ENCODE measurements at regions not wholly inside any gene's neighbourhood (a gene's known extent, or its start where the extent isn't known, plus 50 kb on each side); places are given as distances from the start of the nearest gene placed in this dataset.

- H3K27me3 Mint-ChIP-seq (ENCODE audit: unreplicated experiment) = no peaks in the 10 kb centered on the region
These were observed 145.1 kb upstream of the TRPC7 start for GRCh38 chr5:136510481-136510880.

DNA sequence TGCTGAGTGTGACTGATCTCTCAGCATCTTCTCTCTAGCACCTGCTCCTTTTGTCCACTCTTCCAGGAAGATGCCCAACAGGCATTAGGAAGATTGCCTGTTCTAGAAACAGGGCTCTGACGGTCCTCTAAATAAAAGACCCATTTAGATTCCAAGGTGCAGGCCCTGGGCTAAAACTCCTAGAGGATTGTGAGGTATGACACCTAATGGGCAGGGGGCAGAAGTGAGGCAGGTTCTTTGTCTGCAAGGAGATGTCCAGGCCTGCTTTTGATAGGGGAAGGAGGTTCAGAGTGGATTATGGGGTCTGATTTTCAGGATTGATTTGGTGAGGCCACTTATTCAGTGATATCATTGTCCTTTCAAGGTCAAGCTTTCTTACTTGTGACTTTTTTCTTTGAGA lies 140.8 kb upstream of the TRPC7 start:
- Mint-ChIP-seq H3K4me3 (ENCODE audit: unreplicated experiment) (no peak overlapping the region), H3K27me3 (ENCODE audit: unreplicated experiment) (no peaks in the 10 kb centered on the region), H3K4me1 (ENCODE audit: unreplicated experiment) (peaks cover 11% of the 10 kb centered on the region), H3K27ac (ENCODE audit: unreplicated experiment) (no peak overlapping the region), H3K36me3 (ENCODE audit: low read depth, unreplicated experiment) (no peaks in the 10 kb centered on the region), H3K9me3 (ENCODE audit: unreplicated experiment) (no peaks in the 10 kb centered on the region)
- no peak for TF ChIP-seq CTCF (IDR thresholded peaks at IDR 0.05; ENCODE audit: unreplicated experiment)
- no peak for DNase-seq (ENCODE audit: low spot score)

More at GRCh38 chr5:136510481-136510880, 145.1 kb upstream of the TRPC7 start:
- TF ChIP-seq CTCF (IDR thresholded peaks at IDR 0.05; ENCODE audit: unreplicated experiment) = no peak
- Mint-ChIP-seq H3K36me3 (ENCODE audit: low read depth, unreplicated experiment) (no peaks in the 10 kb centered on the region), H3K9me3 (ENCODE audit: unreplicated experiment) (no peaks in the 10 kb centered on the region), H3K4me3 (ENCODE audit: unreplicated experiment) (no peak overlapping the region), H3K4me1 (ENCODE audit: unreplicated experiment) (no peaks in the 10 kb centered on the region), H3K27ac (ENCODE audit: unreplicated experiment) (no peak overlapping the region)
- no peak for DNase-seq (ENCODE audit: low spot score)

GRCh38 chr5:136501133-136501532 lies 135.8 kb upstream of the TRPC7 start:
- Mint-ChIP-seq H3K27ac (ENCODE audit: unreplicated experiment) (no peak overlapping the region), H3K4me3 (ENCODE audit: unreplicated experiment) (no peak overlapping the region), H3K36me3 (ENCODE audit: low read depth, unreplicated experiment) (peaks cover 6% of the 10 kb centered on the region), H3K9me3 (ENCODE audit: unreplicated experiment) (no peaks in the 10 kb centered on the region), H3K4me1 (ENCODE audit: unreplicated experiment) (peaks cover 12% of the 10 kb centered on the region), H3K27me3 (ENCODE audit: unreplicated experiment) (no peaks in the 10 kb centered on the region)
- no peak for TF ChIP-seq CTCF (IDR thresholded peaks at IDR 0.05; ENCODE audit: unreplicated experiment)
- DNase-seq (ENCODE audit: low spot score) = no peak

DNA sequence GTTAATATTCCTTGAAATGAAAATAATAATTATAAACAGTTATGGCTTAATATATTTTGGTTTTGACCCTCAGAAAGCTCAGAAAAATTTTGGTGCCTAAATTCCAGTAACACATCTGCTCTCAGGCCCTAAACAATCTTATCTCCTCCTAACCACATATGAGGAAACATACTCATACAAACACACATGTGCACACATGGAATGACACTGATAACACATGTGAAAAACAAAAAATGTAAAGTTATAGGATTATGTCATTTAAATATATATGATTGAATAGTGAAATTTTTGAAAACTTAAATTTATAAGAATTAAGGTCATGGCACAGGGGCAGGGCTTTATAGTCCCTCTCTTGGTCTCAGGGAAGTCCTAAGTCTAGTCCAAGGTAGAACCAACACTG lies 127.2 kb upstream of the TRPC7 start:
- H3K4me3 Mint-ChIP-seq (ENCODE audit: unreplicated experiment) = no peak overlapping the region
- H3K27me3 Mint-ChIP-seq (ENCODE audit: unreplicated experiment) = peaks cover 2% of the 10 kb centered on the region
- no peak for TF ChIP-seq CTCF (IDR thresholded peaks at IDR 0.05; ENCODE audit: unreplicated experiment)
- no peak for DNase-seq (ENCODE audit: low spot score)
- no peak overlapping the region for H3K27ac Mint-ChIP-seq (ENCODE audit: unreplicated experiment)
- no peaks in the 10 kb centered on the region for H3K4me1 Mint-ChIP-seq (ENCODE audit: unreplicated experiment)
- H3K9me3 Mint-ChIP-seq (ENCODE audit: unreplicated experiment) = no peaks in the 10 kb centered on the region
- H3K36me3 Mint-ChIP-seq (ENCODE audit: low read depth, unreplicated experiment) = peaks cover 13% of the 10 kb centered on the region

- Mint-ChIP-seq H3K27me3 (ENCODE audit: unreplicated experiment) (peaks cover 2% of the 10 kb centered on the region), H3K4me1 (ENCODE audit: unreplicated experiment) (no peaks in the 10 kb centered on the region), H3K27ac (ENCODE audit: unreplicated experiment) (no peak overlapping the region), H3K36me3 (ENCODE audit: low read depth, unreplicated experiment) (peaks cover 13% of the 10 kb centered on the region), H3K4me3 (ENCODE audit: unreplicated experiment) (no peak overlapping the region), H3K9me3 (ENCODE audit: unreplicated experiment) (no peaks in the 10 kb centered on the region)
- no peak for TF ChIP-seq CTCF (IDR thresholded peaks at IDR 0.05; ENCODE audit: unreplicated experiment)
- DNase-seq (ENCODE audit: low spot score) = no peak
These were observed 126.5 kb upstream of the TRPC7 start for GRCh38 chr5:136491806-136492205.
